Stimulated activated memory B cell treated with anti-CD40 and anti-IgM and Interleukin-4, amounts not matched to agents 10 μg/mL and 1 μg/mL and 100 μg/mL, for 72 hours (primary cell): ENCODE measurements at regions not wholly inside any gene's neighbourhood (a gene's known extent, or its start where the extent isn't known, plus 50 kb on each side); places are given as distances from the start of the nearest gene placed in this dataset.

ENCODE experiments used
- ATAC-seq: fragments of 150-1000 bp; cut with Tn5 transposase; 2 replicates; pipeline ENCODE4 v1.10.0; 2021
- H3K27ac Mint-ChIP-seq: one replicate; pipeline ENCODE4 v1.8.0; 2022; ENCODE audit warnings: mild to moderate bottlenecking, mixed read lengths
- H3K27me3 Mint-ChIP-seq: one replicate; pipeline ENCODE4 v1.8.0; 2022; ENCODE audit warnings: mixed read lengths
- H3K36me3 Mint-ChIP-seq: one replicate; pipeline ENCODE4 v1.8.0; 2022; ENCODE audit warnings: mixed read lengths
- H3K4me1 Mint-ChIP-seq: one replicate; pipeline ENCODE4 v1.8.0; 2022; ENCODE audit warnings: mixed read lengths
- H3K4me3 Mint-ChIP-seq: one replicate; pipeline ENCODE4 v1.8.0; 2022; ENCODE audit warnings: mild to moderate bottlenecking, moderate library complexity, mixed read lengths
- H3K9me3 Mint-ChIP-seq: one replicate; pipeline ENCODE4 v1.8.0; 2022; ENCODE audit warnings: mixed read lengths

DNA sequence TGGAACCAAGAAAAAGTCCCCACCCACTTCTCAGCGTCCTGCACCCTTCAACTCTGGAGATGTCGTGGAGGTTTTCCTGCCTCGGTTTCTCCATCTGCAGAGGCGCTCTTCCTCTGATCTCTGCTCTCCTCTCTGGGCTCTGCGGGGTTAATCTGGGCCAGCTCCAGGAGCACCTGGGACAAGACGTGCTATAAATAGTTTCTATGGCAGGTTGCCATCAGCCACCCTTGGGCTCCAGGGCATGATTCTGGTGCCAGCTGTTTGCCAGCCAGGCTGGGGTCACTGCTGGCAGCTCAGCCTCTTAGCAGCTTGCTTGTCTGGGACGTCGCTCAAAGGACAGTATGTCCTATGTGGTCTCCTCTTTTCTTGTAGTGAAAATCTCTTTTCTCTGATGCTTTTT, 137.1 kb downstream of the ACTL8 start:
- Mint-ChIP-seq H3K27me3 (peaks cover 54% of the 10 kb centered on the region), H3K9me3 (no peaks in the 10 kb centered on the region), H3K36me3 (no peaks in the 10 kb centered on the region), H3K4me3 (no peak overlapping the region), H3K4me1 (no peaks in the 10 kb centered on the region), H3K27ac (no peak overlapping the region)
- no peak for ATAC-seq

DNA sequence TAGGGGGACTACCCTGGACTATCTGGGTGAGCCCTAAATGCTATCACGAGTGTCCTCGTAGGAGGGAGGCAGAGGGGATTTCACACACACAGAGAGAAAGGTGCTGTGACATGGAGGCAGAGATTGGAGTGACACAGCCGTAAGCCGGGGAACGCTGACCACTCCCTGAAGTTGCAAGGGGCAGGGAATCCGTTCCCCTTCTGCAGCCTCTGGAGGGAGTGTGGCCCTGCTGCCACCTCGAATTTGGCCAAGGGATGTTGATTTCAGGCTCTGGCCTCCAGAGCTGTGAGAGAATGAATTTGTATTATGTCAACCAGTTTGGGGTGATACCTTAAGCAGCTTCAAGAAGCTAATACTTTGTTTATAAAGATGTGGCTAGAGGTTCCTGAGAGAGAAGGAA, 137.7 kb downstream of the ACTL8 start:
- H3K4me1 Mint-ChIP-seq, result no peaks in the 10 kb centered on the region
- no peak overlapping the region for H3K27ac Mint-ChIP-seq
- no peaks in the 10 kb centered on the region for H3K36me3 Mint-ChIP-seq
- peaks cover 55% of the 10 kb centered on the region for H3K27me3 Mint-ChIP-seq
- no peaks in the 10 kb centered on the region for H3K9me3 Mint-ChIP-seq
- ATAC-seq, result no peak
- H3K4me3 Mint-ChIP-seq, result no peak overlapping the region

DNA sequence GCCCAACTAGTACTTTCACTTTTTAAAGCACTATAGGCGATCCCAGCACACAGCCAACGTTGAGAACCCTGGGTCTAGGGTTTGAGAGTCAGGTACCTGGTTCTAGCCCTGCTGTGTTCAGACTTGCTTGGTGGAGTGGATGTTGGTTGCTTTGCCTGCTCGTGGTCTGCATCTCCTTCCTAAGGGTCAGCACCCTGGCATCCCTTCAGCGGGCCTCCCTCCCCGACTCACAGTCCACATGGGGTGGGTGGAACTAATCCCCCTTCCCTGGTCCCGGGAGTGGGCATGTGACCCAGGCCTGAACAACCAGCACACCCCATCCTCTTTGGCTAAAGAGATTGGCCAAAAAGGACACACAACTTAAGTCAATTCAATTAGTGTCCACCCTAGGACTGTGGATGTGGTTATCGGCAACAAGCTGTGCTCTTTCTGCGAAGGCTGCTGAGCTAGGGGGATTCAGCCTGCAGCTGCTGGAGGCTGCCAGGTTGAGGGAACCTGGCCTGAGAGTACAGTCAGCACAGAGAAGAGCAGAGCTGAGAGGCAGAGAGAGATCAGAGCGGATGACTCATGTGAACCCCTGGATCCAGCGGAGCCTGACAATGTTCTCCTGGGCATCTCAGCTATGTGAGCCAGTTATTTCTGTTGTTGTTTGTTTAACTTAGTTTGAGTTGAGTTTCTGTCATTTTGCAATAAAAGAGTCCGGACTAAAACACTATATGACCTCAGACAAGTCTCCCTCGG, 138.9 kb downstream of the ACTL8 start:
- Mint-ChIP-seq H3K9me3 (peaks cover 3% of the 10 kb centered on the region), H3K36me3 (no peaks in the 10 kb centered on the region), H3K4me1 (no peaks in the 10 kb centered on the region), H3K27me3 (peaks cover 59% of the 10 kb centered on the region), H3K27ac (no peak overlapping the region), H3K4me3 (no peak overlapping the region)
- ATAC-seq, result no peak

DNA sequence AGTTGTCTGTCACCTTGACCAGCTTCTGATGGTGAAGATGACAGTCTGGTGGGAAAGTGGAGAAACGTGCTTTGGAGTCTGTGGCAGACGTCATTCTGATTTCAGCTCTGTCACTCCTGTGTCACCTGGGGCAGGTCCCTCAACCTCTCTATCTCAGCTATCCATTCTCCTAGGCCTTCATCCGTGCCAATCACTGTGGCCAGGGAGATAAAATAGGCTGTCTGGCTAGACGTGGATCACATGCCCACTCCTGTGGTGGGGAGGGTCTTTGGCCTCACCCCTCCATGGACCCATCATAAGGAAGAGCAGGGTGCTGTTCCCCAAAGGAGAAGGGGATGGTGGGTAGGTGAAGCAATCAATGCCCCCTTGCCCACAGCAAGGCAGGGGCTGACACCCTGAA, 140.3 kb downstream of the ACTL8 start:
- peaks cover 56% of the 10 kb centered on the region for H3K27me3 Mint-ChIP-seq
- H3K9me3 Mint-ChIP-seq, result peaks cover 3% of the 10 kb centered on the region
- H3K36me3 Mint-ChIP-seq, result no peaks in the 10 kb centered on the region
- H3K4me1 Mint-ChIP-seq, result no peaks in the 10 kb centered on the region
- no peak overlapping the region for H3K27ac Mint-ChIP-seq
- no peak overlapping the region for H3K4me3 Mint-ChIP-seq
- ATAC-seq, result no peak

DNA sequence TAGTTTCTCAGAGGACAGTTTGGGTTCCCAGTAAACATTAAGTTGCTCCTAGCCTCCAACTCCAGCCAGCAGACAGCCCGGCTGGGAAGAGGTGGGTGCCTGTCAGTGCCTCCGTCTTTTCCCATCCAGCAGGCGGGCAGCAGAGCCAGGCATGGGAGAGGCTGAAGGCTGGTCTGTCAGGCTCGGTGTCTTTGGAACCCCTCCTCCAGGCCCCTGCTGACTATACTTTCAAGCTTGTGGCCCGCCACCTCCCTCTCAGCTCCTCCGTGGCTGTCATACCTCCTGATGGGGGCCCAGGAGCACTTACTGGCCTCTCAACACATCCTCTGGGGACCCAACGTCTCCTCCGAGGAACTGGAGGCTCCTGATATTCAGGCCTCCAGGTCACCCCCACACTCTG, 140.9 kb downstream of the ACTL8 start:
- Mint-ChIP-seq H3K27ac (no peak overlapping the region), H3K4me3 (no peak overlapping the region), H3K27me3 (peaks cover 52% of the 10 kb centered on the region), H3K9me3 (peaks cover 3% of the 10 kb centered on the region), H3K36me3 (no peaks in the 10 kb centered on the region), H3K4me1 (no peaks in the 10 kb centered on the region)
- ATAC-seq, result no peak

DNA sequence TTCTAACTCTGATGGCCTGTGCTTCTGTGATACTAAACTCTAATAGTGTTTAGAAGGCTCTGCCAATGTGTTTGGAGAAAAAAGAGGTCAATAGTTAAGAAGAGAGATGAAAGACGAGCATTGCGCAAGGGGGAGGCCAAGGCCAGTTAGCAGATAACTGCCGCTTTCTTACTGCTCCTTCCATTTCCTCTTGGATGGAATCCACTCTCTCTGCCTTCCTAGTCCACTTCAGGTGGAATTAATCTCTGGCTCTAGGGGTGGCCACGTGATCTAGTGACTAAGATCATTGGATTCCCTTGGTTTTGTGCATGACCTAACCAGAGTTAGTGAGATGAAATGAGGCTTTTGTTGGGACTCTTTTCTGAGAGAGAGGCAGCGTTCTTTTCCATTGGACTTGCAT, 148.3 kb downstream of the ACTL8 start:
- no peak overlapping the region for H3K4me3 Mint-ChIP-seq
- no peak overlapping the region for H3K27ac Mint-ChIP-seq
- no peak for ATAC-seq
- H3K4me1 Mint-ChIP-seq, result no peaks in the 10 kb centered on the region
- H3K27me3 Mint-ChIP-seq, result peaks cover 35% of the 10 kb centered on the region
- no peaks in the 10 kb centered on the region for H3K36me3 Mint-ChIP-seq
- H3K9me3 Mint-ChIP-seq, result peaks cover 5% of the 10 kb centered on the region

DNA sequence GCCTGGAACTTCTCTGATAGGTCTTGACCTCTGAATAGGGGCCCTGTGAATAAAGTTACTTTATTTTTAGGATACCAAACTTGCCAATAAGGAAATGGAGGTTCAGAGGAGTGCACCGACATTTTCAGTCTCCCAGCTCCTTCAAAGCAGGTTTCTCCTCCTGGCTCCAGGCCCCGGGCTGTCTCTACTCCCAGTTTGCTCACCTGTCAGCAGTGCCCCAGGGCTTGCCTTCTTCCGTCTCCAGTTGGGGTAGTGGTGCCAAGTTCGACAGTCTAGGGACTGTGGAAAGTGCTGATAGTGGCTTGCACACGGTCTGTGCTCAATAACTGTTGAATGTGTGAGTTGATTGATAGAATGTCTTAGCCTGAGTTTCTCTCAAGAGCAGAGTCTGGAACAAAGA, 149.2 kb downstream of the ACTL8 start:
- no peak overlapping the region for H3K27ac Mint-ChIP-seq
- no peak overlapping the region for H3K4me3 Mint-ChIP-seq
- no peaks in the 10 kb centered on the region for H3K36me3 Mint-ChIP-seq
- H3K27me3 Mint-ChIP-seq, result peaks cover 27% of the 10 kb centered on the region
- ATAC-seq, result no peak
- no peaks in the 10 kb centered on the region for H3K4me1 Mint-ChIP-seq
- peaks cover 3% of the 10 kb centered on the region for H3K9me3 Mint-ChIP-seq

DNA sequence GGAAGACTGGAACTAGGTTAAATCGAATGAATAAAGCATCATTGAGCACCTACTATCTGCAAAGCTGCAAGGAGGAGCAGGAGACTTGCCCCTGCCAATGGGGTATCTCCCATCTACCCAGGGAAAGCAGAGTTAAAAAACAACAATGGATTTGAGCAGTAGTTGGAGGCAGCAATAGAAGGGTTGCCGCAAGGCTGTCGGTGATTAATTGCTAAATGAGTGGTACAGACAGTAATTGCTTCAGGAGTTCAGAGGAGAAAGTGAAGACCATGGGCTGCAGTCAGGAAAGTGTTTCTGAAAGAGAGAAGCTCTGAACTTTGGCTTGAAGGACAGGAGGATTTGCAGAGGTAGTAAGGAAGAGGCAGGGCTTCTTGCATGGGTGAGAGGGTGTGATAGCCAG, 152.9 kb downstream of the ACTL8 start:
- Mint-ChIP-seq H3K9me3 (peaks cover 3% of the 10 kb centered on the region), H3K4me3 (no peak overlapping the region), H3K4me1 (no peaks in the 10 kb centered on the region), H3K27ac (no peak overlapping the region), H3K27me3 (peaks cover 26% of the 10 kb centered on the region), H3K36me3 (no peaks in the 10 kb centered on the region)
- ATAC-seq, result no peak

DNA sequence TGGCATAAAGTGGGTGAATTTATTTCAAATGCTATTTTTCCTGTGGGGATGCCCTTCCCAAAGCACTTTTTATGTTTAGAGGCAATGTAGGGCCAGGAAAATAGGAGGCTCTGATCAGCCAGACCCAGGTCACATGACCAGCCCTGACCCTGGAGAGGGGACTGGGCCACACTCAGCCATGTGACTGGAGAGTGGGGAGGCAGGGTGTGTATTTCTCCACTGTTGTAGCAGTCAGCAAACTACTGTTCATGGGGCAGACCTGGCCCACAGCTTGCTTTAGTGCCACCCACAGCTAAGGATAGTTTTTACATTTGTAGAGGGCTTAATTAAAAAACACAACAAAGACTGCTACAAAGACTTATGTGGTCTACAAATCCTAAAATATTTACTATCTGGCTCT, 153.8 kb downstream of the ACTL8 start:
- Mint-ChIP-seq H3K4me1 (no peaks in the 10 kb centered on the region), H3K27ac (no peak overlapping the region), H3K9me3 (peaks cover 3% of the 10 kb centered on the region), H3K27me3 (peaks cover 33% of the 10 kb centered on the region), H3K4me3 (no peak overlapping the region), H3K36me3 (no peaks in the 10 kb centered on the region)
- no peak for ATAC-seq

DNA sequence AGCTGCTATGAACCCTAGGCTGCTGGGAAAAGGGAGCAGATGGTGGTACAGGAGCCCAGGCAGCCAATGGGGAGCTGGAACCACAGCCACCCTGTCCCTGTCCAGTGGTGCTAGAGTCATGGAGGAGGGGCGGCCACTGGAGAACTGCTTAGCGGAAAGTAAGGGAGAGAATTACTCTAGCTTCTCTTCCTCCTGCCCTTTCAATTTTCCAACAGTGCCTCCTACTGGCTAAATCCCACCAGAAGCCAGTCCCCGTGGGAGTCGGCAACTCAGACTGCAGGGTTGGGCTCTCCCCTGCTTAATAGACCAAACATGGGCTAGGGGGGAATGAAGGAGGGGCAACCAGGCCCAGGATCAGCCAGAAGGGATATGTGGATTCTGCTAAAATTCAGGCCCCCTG, 154.5 kb downstream of the ACTL8 start:
- no peak for ATAC-seq
- no peak overlapping the region for H3K27ac Mint-ChIP-seq
- H3K27me3 Mint-ChIP-seq, result peaks cover 40% of the 10 kb centered on the region
- peaks cover 3% of the 10 kb centered on the region for H3K9me3 Mint-ChIP-seq
- H3K4me3 Mint-ChIP-seq, result no peak overlapping the region
- H3K4me1 Mint-ChIP-seq, result no peaks in the 10 kb centered on the region
- H3K36me3 Mint-ChIP-seq, result no peaks in the 10 kb centered on the region

DNA sequence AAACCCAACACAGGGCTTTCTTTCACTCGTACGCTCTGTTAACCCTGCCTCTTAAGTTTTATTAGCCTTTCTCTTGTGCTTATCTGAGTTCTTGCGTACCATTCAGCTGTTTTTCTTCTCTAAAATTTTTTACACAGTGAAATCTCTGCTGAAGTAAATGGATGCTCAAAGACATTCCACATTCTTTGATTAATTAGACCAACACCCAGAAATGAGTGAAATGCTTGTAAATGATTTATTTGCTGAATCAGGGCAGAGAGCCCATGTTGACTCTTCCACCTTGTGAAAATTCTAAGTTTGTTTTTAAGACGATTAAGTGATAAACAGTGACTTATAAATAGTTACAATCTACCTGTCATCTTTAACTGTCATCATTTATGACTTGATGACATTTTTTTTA, 156.7 kb downstream of the ACTL8 start:
- no peak for ATAC-seq
- Mint-ChIP-seq H3K4me3 (no peak overlapping the region), H3K36me3 (no peaks in the 10 kb centered on the region), H3K9me3 (no peaks in the 10 kb centered on the region), H3K27me3 (peaks cover 33% of the 10 kb centered on the region), H3K27ac (no peak overlapping the region), H3K4me1 (no peaks in the 10 kb centered on the region)

DNA sequence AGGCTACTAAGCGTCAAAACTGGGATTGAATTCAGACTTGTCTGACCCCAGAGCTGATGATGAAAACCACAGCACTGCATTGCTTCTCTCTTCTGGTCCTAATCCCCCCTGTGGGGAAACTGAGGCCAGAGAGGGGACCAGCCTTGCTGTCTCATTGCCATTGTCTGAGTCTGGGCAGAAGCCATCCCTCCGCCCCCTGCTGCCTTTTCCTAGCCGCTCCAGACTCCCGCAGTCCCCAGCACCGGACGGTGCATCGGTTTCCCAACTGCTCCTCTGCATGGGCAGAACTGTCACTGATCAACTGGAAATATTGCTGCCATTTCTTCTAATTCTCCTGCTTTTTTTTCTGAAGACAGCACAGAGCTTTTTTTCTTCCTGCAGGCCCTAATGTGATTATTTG, 157.4 kb downstream of the ACTL8 start:
- Mint-ChIP-seq H3K4me3 (no peak overlapping the region), H3K9me3 (no peaks in the 10 kb centered on the region), H3K4me1 (no peaks in the 10 kb centered on the region), H3K36me3 (no peaks in the 10 kb centered on the region), H3K27ac (no peak overlapping the region), H3K27me3 (peaks cover 38% of the 10 kb centered on the region)
- no peak for ATAC-seq

DNA sequence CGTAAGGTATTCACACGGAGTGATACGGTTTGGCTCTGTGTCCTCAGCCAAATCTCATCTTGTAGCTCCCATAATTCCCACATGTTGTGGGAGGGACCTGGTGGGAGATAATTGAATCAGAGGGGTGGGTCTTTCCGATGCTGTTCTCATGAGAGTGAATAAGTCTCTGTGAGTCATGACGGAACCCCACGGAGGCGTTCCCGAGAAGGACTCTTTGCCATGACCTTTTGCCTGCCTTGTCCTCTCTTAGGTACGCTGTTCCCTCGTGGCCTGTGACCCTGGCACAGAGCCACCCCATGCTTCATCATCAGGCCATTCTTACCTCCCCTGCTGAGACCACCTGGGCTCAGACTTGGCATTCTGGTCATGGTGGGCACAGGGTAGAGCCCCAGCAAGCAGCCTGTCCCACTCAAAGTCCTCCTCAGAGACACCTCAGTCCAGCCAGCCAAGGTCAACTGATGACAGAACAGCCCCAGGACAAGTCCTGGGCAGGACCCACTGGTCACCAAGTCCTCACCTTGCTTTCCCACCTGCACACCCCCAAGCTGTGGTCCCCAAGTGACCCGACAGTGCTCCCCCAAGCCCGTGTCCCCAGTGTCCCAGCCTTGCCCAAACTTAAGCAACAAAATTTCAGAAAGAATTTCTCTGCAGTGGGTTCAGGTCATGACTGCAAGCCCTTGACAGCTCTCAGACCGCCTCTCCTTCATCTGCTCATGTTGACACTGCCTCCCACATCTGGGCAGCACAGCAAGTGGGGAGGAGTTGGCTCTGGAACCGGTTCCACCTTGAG, 158.4 kb downstream of the ACTL8 start:
- no peaks in the 10 kb centered on the region for H3K9me3 Mint-ChIP-seq
- no peak overlapping the region for H3K4me3 Mint-ChIP-seq
- no peaks in the 10 kb centered on the region for H3K4me1 Mint-ChIP-seq
- ATAC-seq, result no peak
- H3K27me3 Mint-ChIP-seq, result peaks cover 38% of the 10 kb centered on the region
- H3K27ac Mint-ChIP-seq, result no peak overlapping the region
- H3K36me3 Mint-ChIP-seq, result no peaks in the 10 kb centered on the region

DNA sequence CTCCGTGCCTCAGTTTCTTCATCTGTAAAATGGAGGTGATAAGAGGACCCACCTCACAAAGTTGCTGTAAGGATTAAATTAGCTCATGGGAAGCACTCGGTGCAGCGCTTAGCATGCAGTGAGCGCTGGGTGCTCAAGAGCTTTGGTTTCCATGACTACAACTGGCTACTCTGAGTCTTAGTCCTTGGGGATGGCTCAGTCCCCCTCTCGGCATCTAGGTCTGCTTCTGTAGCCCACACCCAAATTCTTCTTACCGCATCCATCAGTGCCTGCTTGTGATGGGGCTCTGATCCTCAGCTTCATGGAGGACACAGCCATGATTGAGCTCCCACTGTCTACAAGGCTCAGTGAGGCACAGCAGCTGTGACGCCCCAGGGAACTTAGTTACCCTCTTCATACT, 159.0 kb downstream of the ACTL8 start:
- H3K4me3 Mint-ChIP-seq, result no peak overlapping the region
- H3K27ac Mint-ChIP-seq, result no peak overlapping the region
- no peak for ATAC-seq
- H3K9me3 Mint-ChIP-seq, result no peaks in the 10 kb centered on the region
- no peaks in the 10 kb centered on the region for H3K36me3 Mint-ChIP-seq
- H3K27me3 Mint-ChIP-seq, result peaks cover 39% of the 10 kb centered on the region
- no peaks in the 10 kb centered on the region for H3K4me1 Mint-ChIP-seq

DNA sequence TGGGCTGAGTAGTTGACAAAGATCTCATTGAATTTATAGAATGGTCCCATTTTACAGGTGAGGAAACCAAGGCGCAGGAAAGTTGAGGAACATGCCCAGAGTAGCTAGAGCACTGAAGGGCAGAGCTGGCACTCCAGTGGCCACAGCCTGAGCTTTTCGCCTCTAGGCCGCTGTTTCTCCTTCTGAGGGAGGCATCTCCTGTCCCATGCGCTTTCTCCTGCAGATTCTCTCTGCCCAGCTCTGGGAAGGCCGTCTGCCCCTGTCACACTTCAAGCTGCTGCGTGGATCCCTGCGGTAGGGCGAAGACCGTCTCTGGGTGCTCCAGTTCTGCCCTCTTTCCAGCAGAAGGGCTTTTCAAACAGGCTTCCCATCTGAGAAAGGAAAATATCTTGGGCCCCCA, 159.9 kb downstream of the ACTL8 start:
- H3K4me3 Mint-ChIP-seq, result no peak overlapping the region
- H3K36me3 Mint-ChIP-seq, result no peaks in the 10 kb centered on the region
- H3K27ac Mint-ChIP-seq, result no peak overlapping the region
- no peaks in the 10 kb centered on the region for H3K4me1 Mint-ChIP-seq
- no peak for ATAC-seq
- peaks cover 42% of the 10 kb centered on the region for H3K27me3 Mint-ChIP-seq
- no peaks in the 10 kb centered on the region for H3K9me3 Mint-ChIP-seq

DNA sequence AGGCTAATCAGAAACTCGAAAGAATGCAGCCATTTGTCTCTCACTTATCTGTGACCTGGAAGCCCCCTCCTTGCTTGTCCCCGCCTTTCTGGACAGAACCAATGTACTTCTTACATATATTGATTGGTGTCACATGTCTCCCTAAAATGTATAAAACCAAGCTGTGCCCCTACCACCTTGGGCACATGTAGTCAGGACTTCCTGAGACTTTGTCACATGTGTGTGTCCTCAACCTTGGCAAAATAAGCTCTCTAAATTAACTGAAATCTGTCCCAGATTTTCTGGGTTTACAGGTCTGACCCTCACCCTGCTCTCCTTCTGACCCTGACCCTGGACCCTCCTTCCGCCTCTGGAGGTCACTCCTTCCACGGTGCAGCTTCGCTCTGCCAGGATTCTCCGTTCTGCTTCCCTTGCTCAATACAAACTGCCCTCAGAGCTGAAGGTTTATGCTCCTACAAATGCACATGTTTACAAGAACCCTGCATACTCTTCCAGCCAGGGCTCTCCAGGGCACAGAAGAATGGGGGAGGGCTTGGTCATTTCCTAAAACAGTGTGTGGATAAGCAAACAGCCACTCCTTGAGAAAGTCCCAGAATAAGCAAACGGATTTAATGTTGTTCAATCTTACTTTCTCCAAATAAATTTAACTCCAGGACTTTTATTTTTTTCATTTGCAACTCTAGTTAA, 160.5 kb downstream of the ACTL8 start:
- Mint-ChIP-seq H3K4me3 (no peak overlapping the region), H3K27me3 (peaks cover 48% of the 10 kb centered on the region), H3K9me3 (no peaks in the 10 kb centered on the region), H3K36me3 (no peaks in the 10 kb centered on the region), H3K27ac (no peak overlapping the region), H3K4me1 (no peaks in the 10 kb centered on the region)
- ATAC-seq, result no peak
